AG04449 (cell line): ENCODE measurements at regions not wholly inside any gene's neighbourhood (a gene's known extent, or its start where the extent isn't known, plus 50 kb on each side); places are given as distances from the start of the nearest gene placed in this dataset.

Experiments used
- CTCF ChIA-PET: fragments of 350-600 bp; formaldehyde crosslinking; extraction: SDS; loops from one replicate; lab custom pipeline; 2021; ENCODE audit warnings: antibody characterized with exemption; lab: Yijun Ruan, JAX
- POLR2A ChIA-PET: fragments of 400-600, 350-600 bp; formaldehyde crosslinking; extraction: SDS; loops from one replicate; lab custom pipeline; 2020; ENCODE audit warnings: antibody characterized with exemption, inconsistent platforms; lab: Yijun Ruan, JAX
- DNase-seq: peaks from one replicate; pipeline ENCODE4 v3.0.0-alpha.2; 2010; ENCODE audit warnings: low read depth, low spot score
- H3K4me3 ChIP-seq: 2 replicates; pipeline ENCODE4 v1.5.1; 2011; ENCODE audit warnings: low read depth, mild to moderate bottlenecking, control low read depth, low read length
- TF ChIP-seq, protein P1 (sequence below): IDR thresholded peaks from one replicate; pipeline ENCODE4 v1.5.1; 2011; ENCODE audit warnings: mild to moderate bottlenecking, moderate library complexity, low read length, control low read depth, inconsistent platforms; ENCODE audit not compliant: insufficient read depth; ENCODE audit errors: missing control alignments

DNA sequence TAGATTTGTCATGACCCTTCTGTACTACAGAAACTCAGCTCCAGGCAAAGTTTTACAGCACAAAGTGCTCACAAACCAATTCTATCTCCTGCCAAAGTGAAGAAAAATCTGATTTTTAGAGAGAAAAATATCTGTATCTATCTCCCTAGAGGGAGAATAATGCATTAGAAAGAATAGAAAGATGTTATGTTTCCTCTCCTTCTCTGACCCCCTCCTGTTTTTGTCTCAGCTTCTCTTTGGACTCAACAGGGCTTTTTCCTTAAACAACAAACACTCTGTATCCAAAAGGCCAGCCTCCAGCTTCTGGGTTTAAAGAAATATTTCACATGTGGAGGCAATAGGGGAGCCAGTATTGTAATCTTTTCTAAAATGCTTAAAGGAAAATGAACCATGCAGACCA lies 627.4 kb downstream of the REEP3 start:
- CTCF ChIA-PET: interaction anchor here (0.7 kb wide), 1 partner anchor 12 kb away, joined by 3 read pairs; no protein-coding TSS in a partner anchor
- TF ChIP-seq, protein P1, sequence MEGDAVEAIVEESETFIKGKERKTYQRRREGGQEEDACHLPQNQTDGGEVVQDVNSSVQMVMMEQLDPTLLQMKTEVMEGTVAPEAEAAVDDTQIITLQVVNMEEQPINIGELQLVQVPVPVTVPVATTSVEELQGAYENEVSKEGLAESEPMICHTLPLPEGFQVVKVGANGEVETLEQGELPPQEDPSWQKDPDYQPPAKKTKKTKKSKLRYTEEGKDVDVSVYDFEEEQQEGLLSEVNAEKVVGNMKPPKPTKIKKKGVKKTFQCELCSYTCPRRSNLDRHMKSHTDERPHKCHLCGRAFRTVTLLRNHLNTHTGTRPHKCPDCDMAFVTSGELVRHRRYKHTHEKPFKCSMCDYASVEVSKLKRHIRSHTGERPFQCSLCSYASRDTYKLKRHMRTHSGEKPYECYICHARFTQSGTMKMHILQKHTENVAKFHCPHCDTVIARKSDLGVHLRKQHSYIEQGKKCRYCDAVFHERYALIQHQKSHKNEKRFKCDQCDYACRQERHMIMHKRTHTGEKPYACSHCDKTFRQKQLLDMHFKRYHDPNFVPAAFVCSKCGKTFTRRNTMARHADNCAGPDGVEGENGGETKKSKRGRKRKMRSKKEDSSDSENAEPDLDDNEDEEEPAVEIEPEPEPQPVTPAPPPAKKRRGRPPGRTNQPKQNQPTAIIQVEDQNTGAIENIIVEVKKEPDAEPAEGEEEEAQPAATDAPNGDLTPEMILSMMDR: no peak
- no peak for DNase-seq
- no peak overlapping the region for H3K4me3 ChIP-seq
- POLR2A ChIA-PET: no interaction called here

- ChIA-PET POLR2A (no interaction called here), CTCF (no interaction called here)
- DNase-seq: no peak
- TF ChIP-seq, protein P1: no peak
- H3K4me3 ChIP-seq: no peak overlapping the region
Measured at GRCh38 chr10:64156166-64156565, 635.0 kb downstream of the REEP3 start.

DNA sequence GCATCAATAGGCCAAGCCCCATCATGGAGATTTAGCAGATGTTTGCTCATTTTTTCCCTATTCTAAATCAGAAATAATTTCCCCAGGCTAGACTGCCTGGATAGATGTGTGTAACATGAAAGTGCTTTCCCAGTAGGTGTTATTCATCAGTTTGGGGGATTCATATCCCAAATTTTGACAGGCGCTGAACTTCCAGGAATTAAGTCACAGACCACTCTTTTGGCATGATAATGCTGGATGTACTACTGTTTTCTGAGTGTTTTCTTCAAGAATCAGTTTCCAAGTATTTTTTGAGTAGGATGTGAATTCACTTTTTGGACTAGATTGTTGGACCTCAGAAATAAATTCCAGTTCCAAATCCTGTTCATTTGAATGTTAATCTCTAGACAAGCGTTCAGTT lies 637.4 kb downstream of the REEP3 start:
- H3K4me3 ChIP-seq: no peak overlapping the region
- CTCF ChIA-PET: no interaction called here
- POLR2A ChIA-PET: no interaction called here
- no peak for DNase-seq
- TF ChIP-seq, protein P1: no peak

GRCh38 chr10:64159910-64160872 lies 639.0 kb downstream of the REEP3 start:
- CTCF ChIA-PET: no interaction called here
- TF ChIP-seq, protein P1: no peak

DNA sequence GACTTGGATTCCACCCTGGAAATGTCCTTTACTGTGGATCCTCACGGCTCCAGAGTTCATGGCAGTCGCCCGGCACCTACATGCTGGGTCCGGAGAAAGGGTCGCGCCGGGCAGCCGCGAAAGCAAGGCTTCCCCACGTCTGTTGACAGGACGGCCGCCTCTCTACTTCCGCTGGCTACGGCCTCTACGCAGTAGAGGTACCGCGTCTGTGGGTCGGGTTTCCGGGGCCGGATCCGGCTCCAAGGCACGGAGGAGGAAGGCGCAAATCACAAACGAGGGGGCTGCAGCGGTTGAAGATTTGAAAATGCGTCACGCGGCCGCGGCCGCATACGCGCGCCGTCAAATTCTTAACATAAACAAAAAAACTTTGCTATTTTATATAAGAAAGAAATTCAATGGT lies 649.6 kb downstream of the REEP3 start:
- TF ChIP-seq, protein P1: no peak
- DNase-seq: no peak
- ChIA-PET POLR2A (no interaction called here), CTCF (no interaction called here)
- no peak overlapping the region for H3K4me3 ChIP-seq

More at GRCh38 chr10:64159910-64160872, 639.0 kb downstream of the REEP3 start:
- POLR2A ChIA-PET: no interaction called here
- no peak for DNase-seq
- no peak overlapping the region for H3K4me3 ChIP-seq

- TF ChIP-seq, protein P1: no peak
- CTCF ChIA-PET: no interaction called here
- DNase-seq: no peak
- H3K4me3 ChIP-seq: no peak overlapping the region
- POLR2A ChIA-PET: no interaction called here
Measured at GRCh38 chr10:64173826-64174225, 652.6 kb downstream of the REEP3 start.
